B cell (primary cell): ENCODE measurements at regions not wholly inside any gene's neighbourhood (a gene's known extent, or its start where the extent isn't known, plus 50 kb on each side); places are given as distances from the start of the nearest gene placed in this dataset.

Source experiments
- ATAC-seq: fragments of 200-7000 bp; cut with Tn5 transposase; one replicate; pipeline ENCODE4 v1.10.0; 2021; ENCODE audit warnings: low read depth, mild to moderate bottlenecking, moderate number of reproducible peaks, moderate library complexity
- CTCF ChIA-PET: fragments of 350-600 bp; sonication (Branson Sonifier 250); formaldehyde crosslinking; loops from one replicate; lab custom pipeline; 2021; ENCODE audit warnings: antibody characterized with exemption, inconsistent platforms; lab: Charles Lee
- POLR2A ChIA-PET: fragments of 350-600 bp; sonication (Branson Sonifier 250); formaldehyde crosslinking; loops from one replicate; lab custom pipeline; 2021; ENCODE audit warnings: antibody characterized with exemption; lab: Charles Lee
- DNase-seq: peaks from one replicate; pipeline ENCODE4 v3.0.0; 2013
- H2AFZ ChIP-seq: 2 replicates; pipeline ENCODE4 v1.6.1; 2012; ENCODE audit warnings: mild to moderate bottlenecking, low read depth, low read length; ENCODE audit not compliant: insufficient read depth, poor library complexity, severe bottlenecking
- H3K27ac ChIP-seq, 2 donors: 1 replicate in 1 of 2; 2 replicates in 1 of 2; pipeline ENCODE4 v1.5.1; 2012 to 2013; ENCODE audit warnings: low read length in 2 of 2, mild to moderate bottlenecking in 2 of 2, moderate library complexity in 1 of 2
- H3K27me3 ChIP-seq, 4 experiments: fragments of 200-600 bp in 1 of 4; sonication (generic) in 1 of 4; replicated peaks in 1 of 4; 1 replicate in 2 of 4; 2 replicates in 2 of 4; pipeline versions ENCODE4 v1.6.1 to v1.7.0; 2013 to 2016; ENCODE audit warnings: low read length in 3 of 4, mild to moderate bottlenecking in 2 of 4, mixed read lengths in 1 of 4, moderate library complexity in 1 of 4; ENCODE audit not compliant: insufficient read depth in 4 of 4, control insufficient read depth in 3 of 4; ENCODE audit errors: control extremely low read depth in 1 of 4
- H3K36me3 ChIP-seq, 2 experiments: replicated peaks in 1 of 2; 1 replicate in 1 of 2; 2 replicates in 1 of 2; pipeline versions ENCODE4 v1.6.1 to v1.7.1; 2013; ENCODE audit warnings: low read length in 1 of 2; ENCODE audit not compliant: insufficient read depth in 2 of 2, control insufficient read depth in 1 of 2; ENCODE audit errors: control extremely low read depth in 1 of 2, extremely low read depth in 1 of 2
- H3K4me1 ChIP-seq, 2 donors: fragments of 200-600 bp in 1 of 2; sonication (generic) in 1 of 2; 1 replicate in 1 of 2; 2 replicates in 1 of 2; pipeline versions ENCODE4 v1.5.1 to v1.6.1; 2013 to 2017; ENCODE audit warnings: low read length in 2 of 2; ENCODE audit not compliant: control insufficient read depth in 2 of 2, insufficient read depth in 2 of 2
- H3K4me2 ChIP-seq: replicated peaks from 2 replicates; pipeline ENCODE3; 2012; ENCODE audit warnings: mild to moderate bottlenecking, low read depth, low read length; ENCODE audit not compliant: poor library complexity, severe bottlenecking
- H3K4me3 ChIP-seq, 5 experiments: fragments of 200-600 bp in 1 of 5; sonication (generic) in 1 of 5; 1 replicate in 3 of 5; 2 replicates in 2 of 5; pipeline versions ENCODE4 v1.5.1 to v1.7.0; 2011 to 2016; ENCODE audit warnings: low read length in 4 of 5, mild to moderate bottlenecking in 4 of 5, low read depth in 2 of 5, control low read depth in 1 of 5, moderate library complexity in 1 of 5; ENCODE audit not compliant: insufficient read depth in 1 of 5; ENCODE audit errors: control extremely low read depth in 1 of 5, extremely low read depth in 1 of 5
- H3K79me2 ChIP-seq: fragments of 200-600 bp; sonication (generic); one replicate; pipeline ENCODE4 v1.6.0; 2016; ENCODE audit warnings: low read length; ENCODE audit not compliant: control insufficient read depth, insufficient read depth
- H3K9ac ChIP-seq: fragments of 200-600 bp; sonication (generic); 2 replicates; pipeline ENCODE4 v1.6.1; 2017; ENCODE audit warnings: mild to moderate bottlenecking, low read length, moderate library complexity
- H3K9me3 ChIP-seq, 3 donors: one replicate each; pipeline versions ENCODE4 v1.6.1 to v1.7.1; 2013; ENCODE audit warnings: low read length in 2 of 3; ENCODE audit not compliant: control insufficient read depth in 2 of 3, insufficient read depth in 1 of 3; ENCODE audit errors: control extremely low read depth in 1 of 3
- H4K20me1 ChIP-seq: 2 replicates; pipeline ENCODE4 v1.6.0; 2012; ENCODE audit warnings: mild to moderate bottlenecking, low read length; ENCODE audit not compliant: insufficient read depth, control insufficient read depth, poor library complexity, severe bottlenecking
- H3K27ac Mint-ChIP-seq: one replicate; pipeline ENCODE4 v1.8.0; 2021; ENCODE audit warnings: mixed read lengths
- H3K27me3 Mint-ChIP-seq: one replicate; pipeline ENCODE4 v1.8.0; 2021; ENCODE audit warnings: mixed read lengths
- H3K4me1 Mint-ChIP-seq: one replicate; pipeline ENCODE4 v1.8.0; 2021; ENCODE audit warnings: mixed read lengths
- H3K4me3 Mint-ChIP-seq: one replicate; pipeline ENCODE4 v1.8.0; 2021; ENCODE audit warnings: mixed read lengths
- H3K9me3 Mint-ChIP-seq: one replicate; pipeline ENCODE4 v1.8.0; 2022; ENCODE audit warnings: mixed read lengths; ENCODE audit not compliant: insufficient read depth
- EZH2 ChIP-seq: IDR thresholded peaks from 2 replicates; pipeline ENCODE4 v1.6.1; 2012; ENCODE audit warnings: borderline replicate concordance, low read depth, mild to moderate bottlenecking, moderate library complexity, low read length; ENCODE audit not compliant: insufficient read depth, poor library complexity, severe bottlenecking
- WGBS: methylation state at CpG from one replicate; pipeline ENCODE4 v1.1.5; 2013; ENCODE audit warnings: missing lambda C conversion rate; ENCODE audit not compliant: insufficient coverage; 5-methylcytosine and 5-hydroxymethylcytosine counted together
- intact Hi-C: fragments of 100-400 bp; cut with micrococcal nuclease; formaldehyde crosslinking; loops from one replicate; pipeline ENCODE4 v1.10.0; 2022
- TF ChIP-seq, protein P1 (sequence below): fragments of 200-600 bp; IDR thresholded peaks from one replicate; pipeline ENCODE4 v1.8.0; 2022; ENCODE audit warnings: antibody characterized with exemption, mild to moderate bottlenecking

DNA sequence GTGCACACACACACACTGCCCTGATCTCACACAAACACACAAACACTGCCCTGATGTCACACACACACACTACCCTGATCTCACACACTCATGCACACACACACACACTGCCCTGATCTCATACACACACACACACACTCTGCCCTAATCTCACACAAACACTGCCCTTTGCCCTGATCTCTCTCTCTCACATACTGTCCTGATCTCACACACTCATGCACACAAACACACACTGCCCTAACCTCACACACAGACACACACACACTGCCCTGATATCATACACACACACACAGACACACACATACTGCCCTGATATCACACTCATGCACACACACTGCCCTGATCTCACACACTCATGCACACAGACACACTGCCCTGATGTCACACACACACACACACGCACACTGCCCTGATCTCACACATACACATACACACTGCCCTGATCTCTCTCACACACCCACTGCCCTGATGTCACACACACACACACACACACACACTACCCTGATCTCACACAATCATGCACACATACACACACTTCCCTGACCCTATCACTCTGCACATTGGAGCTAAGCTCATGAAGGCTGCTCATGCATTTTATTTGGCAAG lies 97.6 kb upstream of the DIO3 start:
- Histone ChIP-seq H3K9me3 (no peaks in the 10 kb centered on the region), H4K20me1 (no peaks in the 10 kb centered on the region), H3K4me3 (no peak overlapping the region), H3K4me2 (no peak overlapping the region), H3K36me3 (no peaks in the 10 kb centered on the region), H3K9ac (no peak overlapping the region), H3K79me2 (no peaks in the 10 kb centered on the region), H3K4me1 (peaks cover 0 to 5% of the 10 kb centered on the region in 2 donors), H3K27me3 (peaks cover 0 to 19% (median 1%) of the 10 kb centered on the region in 4 experiments), H3K27ac (no peak overlapping the region), H2AFZ (no peak overlapping the region)
- 100% methylated on average over 1 of the region's 1 CpG for WGBS
- H3K4me1 Mint-ChIP-seq = no peaks in the 10 kb centered on the region
- H3K27ac Mint-ChIP-seq = no peak overlapping the region
- no peaks in the 10 kb centered on the region for H3K9me3 Mint-ChIP-seq
- intact Hi-C loops = no loop called here
- DNase-seq = no peak
- H3K4me3 Mint-ChIP-seq = no peak overlapping the region
- no peak for ATAC-seq
- ChIA-PET POLR2A (no interaction called here), CTCF (no interaction called here)
- TF ChIP-seq, protein P1, sequence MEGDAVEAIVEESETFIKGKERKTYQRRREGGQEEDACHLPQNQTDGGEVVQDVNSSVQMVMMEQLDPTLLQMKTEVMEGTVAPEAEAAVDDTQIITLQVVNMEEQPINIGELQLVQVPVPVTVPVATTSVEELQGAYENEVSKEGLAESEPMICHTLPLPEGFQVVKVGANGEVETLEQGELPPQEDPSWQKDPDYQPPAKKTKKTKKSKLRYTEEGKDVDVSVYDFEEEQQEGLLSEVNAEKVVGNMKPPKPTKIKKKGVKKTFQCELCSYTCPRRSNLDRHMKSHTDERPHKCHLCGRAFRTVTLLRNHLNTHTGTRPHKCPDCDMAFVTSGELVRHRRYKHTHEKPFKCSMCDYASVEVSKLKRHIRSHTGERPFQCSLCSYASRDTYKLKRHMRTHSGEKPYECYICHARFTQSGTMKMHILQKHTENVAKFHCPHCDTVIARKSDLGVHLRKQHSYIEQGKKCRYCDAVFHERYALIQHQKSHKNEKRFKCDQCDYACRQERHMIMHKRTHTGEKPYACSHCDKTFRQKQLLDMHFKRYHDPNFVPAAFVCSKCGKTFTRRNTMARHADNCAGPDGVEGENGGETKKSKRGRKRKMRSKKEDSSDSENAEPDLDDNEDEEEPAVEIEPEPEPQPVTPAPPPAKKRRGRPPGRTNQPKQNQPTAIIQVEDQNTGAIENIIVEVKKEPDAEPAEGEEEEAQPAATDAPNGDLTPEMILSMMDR = no peak
- TF ChIP-seq EZH2 = no peak
- peaks cover 22% of the 10 kb centered on the region for H3K27me3 Mint-ChIP-seq

DNA sequence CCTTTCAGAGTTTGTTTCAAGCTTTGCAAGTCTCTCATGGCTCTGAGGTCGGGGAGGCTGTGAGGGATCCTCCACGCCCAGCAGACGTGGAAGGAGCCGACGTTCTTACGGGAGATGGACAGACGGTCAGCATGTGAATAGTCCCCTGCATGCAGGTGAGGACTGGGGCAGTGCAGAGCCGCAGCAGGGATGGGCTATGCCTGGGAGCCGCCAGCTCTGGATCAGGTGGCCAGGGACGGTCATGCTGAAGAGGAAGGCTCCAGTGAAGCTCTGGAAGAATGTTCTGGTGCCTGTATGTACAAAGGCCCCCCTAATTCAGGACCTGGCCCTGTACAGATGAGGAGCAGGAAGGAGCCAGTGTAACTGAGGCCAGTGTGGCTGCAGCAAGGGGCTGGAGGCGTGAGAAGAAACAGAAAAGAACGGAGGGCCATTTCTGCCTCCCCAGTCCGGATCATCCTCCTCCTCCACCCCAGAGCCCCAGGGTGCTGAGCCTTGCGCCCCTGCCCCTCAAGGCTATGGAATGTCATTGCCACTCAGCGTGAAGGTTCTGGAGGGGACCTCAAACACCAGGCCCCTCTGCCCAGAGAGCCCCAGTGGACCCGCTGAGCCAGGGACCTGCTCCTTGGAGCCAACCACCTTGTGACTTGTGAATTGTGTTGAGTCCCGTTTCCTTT lies 96.8 kb upstream of the DIO3 start:
- no peak overlapping the region for H3K4me3 Mint-ChIP-seq
- H3K4me1 ChIP-seq = no peaks in the 10 kb centered on the region
- H2AFZ ChIP-seq = no peak overlapping the region
- POLR2A ChIA-PET = no interaction called here
- ATAC-seq = no peak
- H3K4me3 ChIP-seq = no peak overlapping the region
- no peaks in the 10 kb centered on the region for H3K4me1 Mint-ChIP-seq
- no peaks in the 10 kb centered on the region for H3K36me3 ChIP-seq
- intact Hi-C loops = no loop called here
- no peak overlapping the region for H3K27ac ChIP-seq
- no peak for TF ChIP-seq EZH2
- TF ChIP-seq, protein P1 = no peak
- 96% methylated on average over 15 of the region's 17 CpGs for WGBS
- CTCF ChIA-PET = no interaction called here
- H3K79me2 ChIP-seq = no peaks in the 10 kb centered on the region
- no peaks in the 10 kb centered on the region for H4K20me1 ChIP-seq
- peaks cover 0 to 15% (median 1%) of the 10 kb centered on the region in 4 experiments for H3K27me3 ChIP-seq
- H3K9me3 ChIP-seq = peaks cover 0 to 2% (median 0%) of the 10 kb centered on the region in 3 donors
- no peak overlapping the region for H3K27ac Mint-ChIP-seq
- H3K9ac ChIP-seq = no peak overlapping the region
- H3K4me2 ChIP-seq = no peak overlapping the region
- DNase-seq = no peak
- H3K9me3 Mint-ChIP-seq = no peaks in the 10 kb centered on the region
- H3K27me3 Mint-ChIP-seq = peaks cover 22% of the 10 kb centered on the region
